Nephron progenitor cell (in vitro differentiated cells): ENCODE measurements at regions not wholly inside any gene's neighbourhood (a gene's known extent, or its start where the extent isn't known, plus 50 kb on each side); places are given as distances from the start of the nearest gene placed in this dataset.

Experiments
- DNase-seq: peaks from one replicate; pipeline ENCODE4 v3.0.0; 2021
- H3K27ac Mint-ChIP-seq: 2 replicates; pipeline ENCODE4 v1.8.0; 2021; ENCODE audit warnings: mild to moderate bottlenecking, moderate library complexity, mixed read lengths
- H3K27me3 Mint-ChIP-seq: 2 replicates; pipeline ENCODE4 v1.8.0; 2021; ENCODE audit warnings: mild to moderate bottlenecking, low read depth, mixed read lengths; ENCODE audit not compliant: poor library complexity
- H3K36me3 Mint-ChIP-seq: 2 replicates; pipeline ENCODE4 v1.8.0; 2021; ENCODE audit warnings: low read depth, mixed read lengths
- H3K4me1 Mint-ChIP-seq: 2 replicates; pipeline ENCODE4 v1.8.0; 2021; ENCODE audit warnings: mixed read lengths
- H3K4me3 Mint-ChIP-seq: 2 replicates; pipeline ENCODE4 v1.8.0; 2021; ENCODE audit warnings: mild to moderate bottlenecking, moderate library complexity, mixed read lengths
- H3K9me3 Mint-ChIP-seq: 2 replicates; pipeline ENCODE4 v1.8.0; 2021; ENCODE audit warnings: mild to moderate bottlenecking, moderate library complexity, mixed read lengths
- CTCF ChIP-seq: fragments of 200-600 bp; sonication (generic); IDR thresholded peaks from 2 replicates; pipeline ENCODE4 v1.5.0; 2021; ENCODE audit warnings: antibody characterized with exemption

DNA sequence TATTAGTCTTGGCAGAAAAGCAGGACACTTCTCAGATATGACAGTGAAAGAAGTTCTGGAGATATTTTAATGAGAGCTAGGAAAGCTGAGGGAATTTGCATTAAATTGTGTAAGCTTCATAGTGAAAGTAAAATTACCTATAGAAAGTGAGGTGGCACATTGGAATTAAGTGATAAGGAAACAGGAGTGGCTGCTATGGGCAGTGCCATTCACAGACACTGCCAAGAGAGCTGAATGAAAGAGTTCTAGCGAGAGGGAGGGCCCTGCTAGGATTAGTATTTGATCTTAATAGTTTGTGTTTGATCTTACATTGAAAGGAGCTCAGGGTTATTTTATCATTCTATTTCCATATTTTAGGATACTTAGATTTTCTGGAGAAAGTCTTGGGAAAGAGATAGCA, 351.9 kb downstream of the DDX10 start:
- H3K27me3 Mint-ChIP-seq = peaks cover 3% of the 10 kb centered on the region
- H3K4me1 Mint-ChIP-seq = no peaks in the 10 kb centered on the region
- H3K36me3 Mint-ChIP-seq = no peaks in the 10 kb centered on the region
- no peak overlapping the region for H3K4me3 Mint-ChIP-seq
- DNase-seq = no peak
- no peaks in the 10 kb centered on the region for H3K9me3 Mint-ChIP-seq
- H3K27ac Mint-ChIP-seq = no peak overlapping the region
- TF ChIP-seq CTCF = no peak

GRCh38 chr11:109017489-109017888, 352.6 kb downstream of the DDX10 start:
- peaks cover 3% of the 10 kb centered on the region for H3K27me3 Mint-ChIP-seq
- no peak for TF ChIP-seq CTCF
- no peaks in the 10 kb centered on the region for H3K36me3 Mint-ChIP-seq
- H3K9me3 Mint-ChIP-seq = no peaks in the 10 kb centered on the region
- no peaks in the 10 kb centered on the region for H3K4me1 Mint-ChIP-seq
- no peak for DNase-seq
- no peak overlapping the region for H3K27ac Mint-ChIP-seq
- H3K4me3 Mint-ChIP-seq = no peak overlapping the region

DNA sequence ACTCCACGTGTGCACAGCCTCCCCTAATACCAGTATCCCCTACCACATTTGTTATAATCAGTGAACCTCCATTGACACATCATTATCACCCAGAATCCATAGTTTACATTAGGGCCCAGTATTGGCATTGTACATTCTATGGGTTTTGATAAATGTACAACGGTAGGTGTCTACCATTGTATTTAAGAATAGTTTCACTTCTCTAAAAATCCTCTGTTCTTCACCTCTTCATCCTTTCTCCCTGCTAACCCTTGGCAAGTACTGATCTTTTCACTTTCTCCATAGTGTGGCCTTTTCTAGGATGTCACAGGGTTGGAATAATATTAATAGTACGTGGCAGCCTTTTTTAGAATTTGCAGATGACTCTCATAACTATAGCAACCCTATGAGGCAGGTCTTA, 353.8 kb downstream of the DDX10 start:
- TF ChIP-seq CTCF = no peak
- H3K4me3 Mint-ChIP-seq = no peak overlapping the region
- no peak overlapping the region for H3K27ac Mint-ChIP-seq
- no peak for DNase-seq
- no peaks in the 10 kb centered on the region for H3K4me1 Mint-ChIP-seq
- no peaks in the 10 kb centered on the region for H3K36me3 Mint-ChIP-seq
- no peaks in the 10 kb centered on the region for H3K27me3 Mint-ChIP-seq
- H3K9me3 Mint-ChIP-seq = peaks cover under 1% of the 10 kb centered on the region

DNA sequence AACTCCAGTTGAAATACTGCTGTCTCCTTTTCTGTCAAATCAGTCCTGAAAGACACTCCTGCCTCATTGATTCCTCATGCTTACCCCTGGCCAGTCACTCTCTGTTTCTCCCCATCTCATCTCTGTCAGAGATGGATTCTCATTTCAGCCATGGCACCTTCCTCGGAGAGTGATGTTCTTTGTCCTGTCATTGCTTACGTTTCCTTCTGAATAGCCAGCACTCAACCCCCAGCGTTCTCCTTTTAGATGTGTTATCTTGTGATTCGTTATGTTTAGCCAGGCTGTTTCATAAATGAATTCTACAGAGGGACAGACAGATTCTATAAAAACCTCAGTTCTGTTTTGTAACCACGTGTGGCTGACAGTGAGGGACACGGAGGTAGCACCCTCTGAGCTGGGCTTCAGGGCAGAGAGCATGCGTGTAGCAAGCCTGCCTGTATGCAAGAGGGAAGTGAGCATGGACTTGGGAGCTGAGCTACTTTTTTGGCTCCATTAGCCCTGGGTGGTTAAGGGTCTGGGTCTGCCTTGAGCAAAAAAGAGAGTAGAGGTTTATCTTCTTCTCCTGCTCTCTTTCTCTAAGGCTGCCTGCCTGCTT, 354.6 kb downstream of the DDX10 start:
- Mint-ChIP-seq H3K27ac (no peak overlapping the region), H3K4me3 (no peak overlapping the region), H3K4me1 (no peaks in the 10 kb centered on the region), H3K9me3 (peaks cover 9% of the 10 kb centered on the region), H3K27me3 (no peaks in the 10 kb centered on the region), H3K36me3 (peaks cover 3% of the 10 kb centered on the region)
- no peak for TF ChIP-seq CTCF
- no peak for DNase-seq

GRCh38 chr11:109023036-109023435, 358.2 kb downstream of the DDX10 start:
- TF ChIP-seq CTCF = no peak
- Mint-ChIP-seq H3K9me3 (peaks cover 31% of the 10 kb centered on the region), H3K4me1 (no peaks in the 10 kb centered on the region), H3K27me3 (no peaks in the 10 kb centered on the region), H3K4me3 (no peak overlapping the region), H3K36me3 (peaks cover 5% of the 10 kb centered on the region), H3K27ac (no peak overlapping the region)
- no peak for DNase-seq

GRCh38 chr11:109026891-109027489, 362.1 kb downstream of the DDX10 start:
- no peak for DNase-seq
- no peak for TF ChIP-seq CTCF
- no peak overlapping the region for H3K27ac Mint-ChIP-seq
- H3K4me1 Mint-ChIP-seq = no peaks in the 10 kb centered on the region
- no peak overlapping the region for H3K4me3 Mint-ChIP-seq
- H3K9me3 Mint-ChIP-seq = peaks cover 31% of the 10 kb centered on the region
- no peaks in the 10 kb centered on the region for H3K27me3 Mint-ChIP-seq
- peaks cover 5% of the 10 kb centered on the region for H3K36me3 Mint-ChIP-seq
